CD4-positive, alpha-beta T cell treated with Interleukin-17A for 1 hour (primary cell): ENCODE measurements at regions not wholly inside any gene's neighbourhood (a gene's known extent, or its start where the extent isn't known, plus 50 kb on each side); places are given as distances from the start of the nearest gene placed in this dataset.
"Not testable (repeated sequence)": the region's sequence is repeated elsewhere in the genome, so short reads cannot be mapped to it uniquely, and the experiment has no call there.

ENCODE experiments used
- DNase-seq: peaks from one replicate; pipeline ENCODE4 v3.0.0-alpha.2; 2020

GRCh38 chr13:80894917-80895316 is 554.0 kb upstream of the SPRY2 start:
- no peak for DNase-seq

- DNase-seq = no peak
These were observed 548.9 kb upstream of the SPRY2 start for GRCh38 chr13:80889829-80890228.

- DNase-seq = no peak
These were observed 547.5 kb upstream of the SPRY2 start for GRCh38 chr13:80888390-80888789.

GRCh38 chr13:80884056-80884785 is 543.3 kb upstream of the SPRY2 start:
- no peak for DNase-seq

GRCh38 chr13:80883545-80883944 is 542.6 kb upstream of the SPRY2 start:
- DNase-seq = no peak

GRCh38 chr13:80881942-80882445 is 541.1 kb upstream of the SPRY2 start:
- no peak for DNase-seq

- DNase-seq = no peak
These were observed 540.6 kb upstream of the SPRY2 start for GRCh38 chr13:80881495-80881894.

GRCh38 chr13:80881034-80881433 is 540.1 kb upstream of the SPRY2 start:
- DNase-seq = no peak

- DNase-seq = no peak
These were observed 537.0 kb upstream of the SPRY2 start for GRCh38 chr13:80877944-80878241.

- DNase-seq = no peak
These were observed 536.5 kb upstream of the SPRY2 start for GRCh38 chr13:80877209-80877943.

GRCh38 chr13:80873589-80873988 is 532.7 kb upstream of the SPRY2 start:
- DNase-seq = peak; percentile 20

GRCh38 chr13:80871971-80872370 is 531.0 kb upstream of the SPRY2 start:
- DNase-seq = not testable (repeated sequence)

- no peak for DNase-seq
These were observed 530.6 kb upstream of the SPRY2 start for GRCh38 chr13:80871481-80871880.

- DNase-seq = no peak
These were observed 529.3 kb upstream of the SPRY2 start for GRCh38 chr13:80870186-80870585.

- no peak for DNase-seq
These were observed 526.0 kb upstream of the SPRY2 start for GRCh38 chr13:80866921-80867320.

- no peak for DNase-seq
These were observed 524.4 kb upstream of the SPRY2 start for GRCh38 chr13:80865329-80865728.

GRCh38 chr13:80862456-80862855 is 521.5 kb upstream of the SPRY2 start:
- DNase-seq = no peak

- DNase-seq = no peak
These were observed 519.9 kb upstream of the SPRY2 start for GRCh38 chr13:80860845-80861244.

GRCh38 chr13:80858131-80858530 is 517.2 kb upstream of the SPRY2 start:
- DNase-seq = no peak

GRCh38 chr13:80857321-80857720 is 516.4 kb upstream of the SPRY2 start:
- no peak for DNase-seq

GRCh38 chr13:80850771-80851170 is 509.8 kb upstream of the SPRY2 start:
- no peak for DNase-seq

GRCh38 chr13:80844164-80844563 is 503.2 kb upstream of the SPRY2 start:
- DNase-seq = no peak

GRCh38 chr13:80841414-80841813 is 500.5 kb upstream of the SPRY2 start:
- no peak for DNase-seq

GRCh38 chr13:80840316-80840976 is 499.5 kb upstream of the SPRY2 start:
- DNase-seq = no peak
